Inflammatory macrophage treated with lipopolysaccharide for 1 hour (primary cell): ENCODE measurements at regions not wholly inside any gene's neighbourhood (a gene's known extent, or its start where the extent isn't known, plus 50 kb on each side); places are given as distances from the start of the nearest gene placed in this dataset.

ENCODE experiments used
- DNase-seq, 2 donors: peaks; one replicate each; pipeline ENCODE4 v3.0.0-alpha.2; 2020 to 2022

DNA sequence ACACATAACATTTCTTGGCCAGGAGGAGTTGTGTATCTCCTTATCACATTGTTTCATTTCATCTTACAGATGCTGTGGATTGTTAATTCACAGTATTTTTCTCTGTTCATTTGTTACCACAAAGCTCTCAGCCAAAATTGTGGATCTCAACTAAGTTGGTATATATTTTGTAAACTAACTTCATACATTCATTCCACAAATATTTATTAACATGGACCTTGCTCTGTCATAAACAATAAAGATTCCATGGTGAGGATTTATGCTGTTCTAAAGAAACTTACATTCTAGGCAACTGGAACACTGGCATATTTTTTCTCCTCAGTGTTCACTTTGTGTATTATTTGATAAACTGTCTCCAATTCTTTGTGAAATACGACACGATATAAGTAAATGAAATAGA is 268.8 kb downstream of the CNTN3 start:
- DNase-seq: no peak

DNA sequence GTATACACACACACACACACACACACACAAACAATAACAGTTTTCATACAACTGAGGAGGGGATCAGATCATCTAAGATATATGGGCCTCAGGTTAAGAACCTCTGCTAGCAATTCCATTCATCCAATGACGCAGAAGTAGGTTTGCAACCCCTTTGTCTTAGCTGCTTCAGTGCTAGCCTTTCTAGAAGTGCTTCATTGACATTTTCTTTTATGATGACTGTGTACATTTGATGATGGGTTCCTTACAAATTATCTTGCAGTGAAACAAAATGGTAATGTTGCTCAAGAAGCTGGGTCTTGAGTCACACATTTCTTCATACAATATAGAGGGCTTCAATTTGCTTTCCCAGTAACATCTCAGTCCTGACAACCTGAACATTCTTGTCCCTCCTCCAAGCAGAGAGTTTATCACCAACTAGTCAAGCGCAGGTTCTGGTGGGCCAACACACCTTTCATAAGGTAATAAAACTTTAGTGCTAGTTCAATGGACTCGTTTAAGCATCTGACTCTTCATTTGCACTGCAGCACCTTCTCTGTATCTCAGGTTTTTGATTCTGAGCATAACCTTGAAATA is 269.5 kb downstream of the CNTN3 start:
- no peak for DNase-seq

DNA sequence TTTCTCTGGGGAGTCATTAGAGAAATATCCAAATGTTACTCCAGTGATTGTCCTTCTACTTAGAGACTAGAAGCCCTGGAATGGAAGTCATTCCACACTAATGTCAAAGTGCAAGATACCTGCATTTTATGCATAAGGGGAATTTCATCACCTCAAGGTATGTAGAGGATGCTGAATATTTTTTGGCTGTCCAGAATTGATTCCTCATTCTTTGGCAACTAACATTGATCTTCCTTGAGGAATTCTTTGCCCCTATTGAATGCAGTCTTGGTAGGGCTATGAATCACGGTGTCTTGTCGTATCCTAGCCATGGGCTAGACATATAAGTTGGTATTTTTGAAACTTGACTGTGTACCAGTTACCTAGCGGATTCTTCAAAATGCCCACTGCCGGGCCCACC is 271.1 kb downstream of the CNTN3 start:
- DNase-seq: no peak

DNA sequence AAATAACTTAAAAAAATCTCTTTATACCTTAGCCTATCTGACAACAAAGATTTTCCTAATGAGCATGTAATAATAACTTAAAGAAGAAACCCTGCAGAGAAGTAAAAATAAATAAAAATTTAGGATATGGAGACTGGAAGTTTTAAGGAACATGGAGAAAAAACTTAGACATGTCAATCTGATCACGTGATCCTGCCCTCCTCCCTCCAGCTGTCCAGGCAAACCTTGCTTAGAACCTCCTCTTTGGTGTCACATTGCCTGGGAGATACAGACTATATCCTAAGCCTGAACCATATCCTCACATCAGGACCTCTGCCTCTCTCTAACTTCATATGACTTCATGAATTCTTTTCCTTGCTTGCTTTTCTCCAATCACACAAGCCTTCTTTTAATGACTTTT is 275.5 kb downstream of the CNTN3 start:
- DNase-seq: no peak

DNA sequence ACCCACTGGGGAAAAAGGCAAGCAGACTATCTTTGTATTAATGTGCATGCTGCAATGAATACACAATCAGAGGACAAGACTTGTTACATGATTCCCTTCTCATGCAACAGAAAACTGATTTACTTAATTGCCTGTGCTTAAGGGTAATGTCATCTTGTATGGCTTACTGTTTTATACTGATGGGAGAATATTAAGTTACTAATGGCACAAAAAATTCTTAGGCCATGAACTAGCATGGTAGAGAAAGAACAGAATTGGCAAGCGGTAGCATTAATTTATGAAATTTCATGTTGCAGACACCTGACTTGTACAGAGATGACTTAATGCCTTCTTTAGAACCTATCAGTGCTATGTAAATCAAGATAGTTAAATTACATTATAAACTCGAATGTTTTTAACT is 282.3 kb downstream of the CNTN3 start:
- DNase-seq: no peak

DNA sequence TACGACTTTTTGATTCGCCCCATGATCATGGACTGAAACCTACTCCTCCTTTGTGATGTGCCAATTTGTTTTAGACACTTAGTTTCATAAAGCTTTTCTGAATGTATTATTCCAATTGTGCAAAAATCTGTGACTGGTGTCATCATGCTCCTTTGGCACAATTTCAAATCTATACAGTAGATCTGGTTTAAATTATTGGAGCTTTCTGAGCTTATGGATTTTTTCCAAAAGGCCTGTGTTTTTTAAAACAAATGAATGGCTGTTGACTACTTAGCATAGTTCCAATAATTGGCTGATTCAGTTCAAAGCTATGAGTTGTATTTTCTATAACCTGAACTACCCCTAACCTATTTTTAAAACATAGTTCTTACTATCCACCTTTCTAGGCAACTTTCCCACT is 282.7 kb downstream of the CNTN3 start:
- DNase-seq: no peak

DNA sequence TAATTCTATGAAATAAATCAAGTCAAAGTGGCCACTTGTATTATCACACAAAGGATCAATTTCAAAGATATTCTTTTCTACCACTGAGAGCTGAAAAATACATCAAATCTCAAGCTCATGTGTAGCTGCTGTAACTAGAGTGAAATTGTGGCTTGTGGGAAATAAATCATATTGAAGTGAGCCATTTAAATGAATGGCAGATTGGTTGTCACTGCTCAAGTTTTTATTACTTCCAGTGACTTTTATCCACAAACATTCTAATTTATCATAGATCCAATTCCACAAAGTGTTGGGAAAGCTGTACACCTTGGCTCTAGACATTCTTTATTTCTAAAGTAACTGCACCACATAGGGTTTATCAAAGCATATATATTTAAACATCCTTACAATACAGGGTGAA is 285.4 kb downstream of the CNTN3 start:
- no peak for DNase-seq

DNA sequence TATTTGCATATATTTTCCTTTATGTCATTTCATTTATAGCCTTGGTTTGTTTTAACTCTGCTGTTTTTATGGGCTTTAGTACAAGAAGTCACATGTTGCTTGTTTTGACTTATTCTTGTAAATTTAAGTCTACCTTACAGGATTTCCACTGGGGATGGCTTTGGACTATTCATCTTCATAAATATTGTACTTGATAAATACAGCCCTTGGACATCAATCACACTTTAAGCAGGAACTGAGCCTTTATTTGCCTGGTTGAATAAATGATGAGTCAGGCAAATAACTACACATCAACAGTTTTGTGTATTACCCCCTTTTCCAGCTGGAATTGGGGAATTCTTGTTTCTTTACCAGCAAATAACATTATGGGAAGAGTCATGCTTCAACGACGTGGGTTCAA is 286.0 kb downstream of the CNTN3 start:
- DNase-seq: no peak

DNA sequence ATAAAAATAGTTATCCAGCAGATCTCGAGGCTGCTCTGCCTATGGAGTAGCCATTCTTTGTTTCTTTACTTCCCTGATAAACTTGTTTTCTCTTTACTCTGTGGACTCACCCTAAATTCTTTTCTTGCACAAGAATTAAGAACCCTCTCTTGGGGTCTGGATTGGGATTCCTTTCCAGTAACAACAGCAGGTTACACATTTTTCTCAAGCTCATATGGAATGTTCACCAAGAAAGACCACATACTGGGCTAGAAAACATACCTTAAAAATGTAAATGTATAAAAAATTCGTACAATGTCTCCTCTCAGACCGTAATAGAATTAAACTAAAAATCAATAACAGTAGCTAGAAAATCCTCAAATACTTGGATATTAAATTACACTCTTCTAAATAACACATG is 299.2 kb downstream of the CNTN3 start:
- no peak for DNase-seq

DNA sequence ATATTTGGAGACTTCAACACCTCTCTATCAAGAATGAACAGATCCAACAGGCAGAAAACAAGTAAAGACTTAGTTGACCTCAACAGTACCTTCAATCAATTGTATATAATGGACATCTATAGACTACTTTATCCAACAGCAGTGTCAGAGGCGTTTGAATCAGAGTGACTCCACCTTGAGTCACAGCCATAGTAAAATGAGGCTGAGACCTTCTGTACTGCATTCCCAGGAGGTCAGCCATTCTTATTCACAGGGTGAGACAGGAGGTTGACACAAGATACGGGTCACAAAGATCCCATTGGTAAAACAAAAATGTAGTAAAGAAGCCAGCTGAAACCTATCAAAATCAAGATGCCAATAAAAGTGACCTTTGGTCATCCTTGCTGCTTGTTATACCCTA is 299.8 kb downstream of the CNTN3 start:
- no peak for DNase-seq

DNA sequence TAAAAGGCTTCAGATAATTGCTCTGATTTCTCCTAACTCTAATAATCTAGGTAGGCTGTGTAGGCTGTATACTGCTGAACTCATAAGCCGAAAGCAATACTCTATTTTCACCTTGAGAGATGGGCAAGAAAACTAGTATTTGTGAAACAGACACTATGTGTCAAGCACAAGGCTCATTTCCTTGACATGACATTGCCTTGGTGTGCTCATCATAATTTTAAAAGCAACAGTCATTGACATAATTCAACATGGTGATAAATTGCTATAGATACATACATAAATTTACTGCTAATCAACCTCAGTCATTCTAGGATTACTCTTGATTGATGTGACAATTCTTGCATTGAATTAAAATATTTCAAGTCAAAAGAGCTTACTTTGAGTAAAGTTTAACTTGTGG is 304.7 kb downstream of the CNTN3 start:
- no peak for DNase-seq

DNA sequence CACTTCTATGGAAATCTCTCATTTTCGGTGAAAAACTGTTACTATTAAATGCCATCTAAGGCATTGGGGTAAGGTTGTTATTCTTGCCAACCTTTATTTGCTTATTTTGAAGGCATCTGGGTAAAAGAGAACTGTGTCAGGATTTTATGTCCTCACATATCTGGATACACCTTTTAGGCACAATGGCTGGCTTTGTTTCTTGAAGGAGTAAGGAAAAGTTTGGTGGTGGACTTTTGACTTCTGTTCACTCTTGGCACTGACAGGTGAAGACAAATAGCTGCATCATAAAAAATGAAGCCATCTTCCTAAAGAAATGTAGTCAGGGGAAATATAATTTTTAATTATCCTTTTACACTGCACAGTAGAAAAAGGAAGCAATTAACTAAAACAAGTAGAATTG is 310.0 kb downstream of the CNTN3 start:
- no peak for DNase-seq

DNA sequence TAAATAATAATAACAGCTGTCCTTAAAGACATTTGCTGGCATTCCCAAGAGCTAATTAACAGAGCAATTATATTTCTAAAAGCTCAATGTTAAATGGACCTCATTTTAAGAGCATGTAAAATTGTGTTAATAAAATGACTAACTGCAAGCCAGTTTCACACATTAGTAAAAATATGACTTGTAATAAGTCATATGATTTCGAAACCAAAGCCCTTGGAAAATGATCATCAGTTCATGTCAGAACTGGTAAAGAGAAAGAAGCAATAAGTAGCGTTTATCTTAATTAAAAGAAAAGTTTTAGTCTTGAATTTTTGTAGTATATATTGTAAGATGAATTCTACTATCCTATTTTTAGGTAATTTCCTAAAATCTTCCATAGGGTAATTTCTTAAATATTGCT is 310.7 kb downstream of the CNTN3 start:
- DNase-seq: no peak

DNA sequence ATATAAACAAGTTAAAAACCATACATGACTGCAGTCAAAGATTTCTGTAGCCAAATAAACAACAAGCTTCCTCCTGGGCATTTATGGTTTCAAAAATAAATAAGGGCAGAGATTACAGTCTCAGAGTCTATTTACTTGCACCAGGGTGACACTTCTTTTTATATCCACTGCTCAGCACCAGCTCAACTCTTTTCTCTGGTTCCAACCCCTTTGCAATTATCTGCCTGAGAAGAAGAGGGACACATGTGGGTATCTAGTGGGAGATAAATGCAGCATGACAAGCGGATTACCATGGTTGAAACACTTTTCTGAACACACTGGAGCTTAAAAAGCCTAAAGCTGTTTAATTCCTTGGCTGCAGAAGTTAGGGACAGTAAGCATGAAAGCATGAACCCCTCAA is 311.5 kb downstream of the CNTN3 start:
- no peak for DNase-seq

DNA sequence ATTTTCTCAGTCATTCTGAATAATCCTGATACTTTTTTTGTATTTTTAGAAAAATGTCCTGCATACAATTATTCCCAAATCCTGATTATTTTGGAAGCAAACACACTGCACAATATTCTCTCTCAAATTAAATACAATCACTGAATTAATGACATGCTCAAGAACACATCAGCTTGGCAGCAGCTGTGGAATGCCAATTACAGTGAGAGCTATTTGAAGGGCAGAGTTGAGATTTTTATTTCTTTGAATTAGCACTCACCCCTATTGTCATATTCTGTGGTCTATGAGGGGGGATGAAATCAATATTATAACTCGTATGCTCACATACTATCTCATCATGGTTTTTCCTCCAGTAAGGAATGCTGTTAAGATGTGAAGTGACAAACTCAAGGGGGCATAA is 312.2 kb downstream of the CNTN3 start:
- DNase-seq: no peak

DNA sequence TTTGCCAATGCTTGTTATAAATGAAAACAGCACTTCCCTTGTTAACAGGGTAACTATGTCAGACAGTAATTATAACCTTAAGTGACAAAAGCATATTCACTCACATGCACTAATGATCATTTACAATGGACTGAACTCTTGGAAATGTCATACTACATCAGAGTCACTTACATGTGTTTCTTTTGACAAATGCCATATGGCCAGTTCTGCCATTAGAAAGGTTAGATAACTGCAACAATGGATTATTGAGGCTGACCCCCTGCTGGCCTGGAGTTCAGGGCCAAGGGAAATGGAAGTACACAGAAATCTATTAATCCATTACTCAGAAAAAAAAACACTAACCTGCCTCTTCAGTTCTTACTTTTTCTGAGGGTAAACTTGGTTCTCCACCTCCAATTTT is 313.4 kb downstream of the CNTN3 start:
- DNase-seq: no peak

DNA sequence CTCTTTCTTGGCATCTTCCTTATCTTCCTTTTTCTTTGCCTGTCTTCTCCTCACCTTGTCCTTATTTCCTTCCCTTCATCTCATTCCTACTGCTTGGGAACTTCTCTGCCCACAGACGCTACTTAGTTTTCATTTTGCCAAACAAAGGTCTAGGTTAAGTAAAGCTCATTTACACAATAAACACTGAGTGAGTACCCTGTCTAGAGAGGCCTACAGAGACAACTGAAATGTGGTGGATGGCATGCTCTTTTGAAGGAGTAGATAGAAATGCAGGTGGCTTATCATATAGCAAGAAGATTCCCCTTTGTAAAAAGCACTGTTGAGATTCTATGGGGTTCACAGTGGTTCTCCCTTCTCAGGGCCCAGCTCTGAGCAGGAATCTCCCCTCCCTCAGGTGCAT is 319.0 kb downstream of the CNTN3 start:
- DNase-seq: no peak

DNA sequence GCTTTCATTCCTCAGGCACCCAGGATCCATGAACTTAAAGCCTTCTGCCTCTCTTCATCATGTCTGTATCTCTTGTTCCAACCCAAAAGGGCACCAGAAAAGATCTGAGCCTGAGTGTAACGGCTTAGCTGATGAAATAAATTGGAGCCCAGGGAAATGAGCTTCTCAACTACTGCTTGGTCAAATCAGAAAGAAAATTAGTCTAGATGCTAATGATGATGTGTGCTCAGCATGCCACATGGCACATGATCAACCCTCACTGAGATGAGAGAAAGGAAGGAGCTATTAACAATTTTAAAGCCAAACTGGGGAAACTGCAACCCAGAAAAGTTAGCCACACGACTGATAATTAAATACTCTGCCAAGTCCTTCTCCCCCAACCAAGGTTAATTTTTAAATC is 325.7 kb downstream of the CNTN3 start:
- DNase-seq: no peak

DNA sequence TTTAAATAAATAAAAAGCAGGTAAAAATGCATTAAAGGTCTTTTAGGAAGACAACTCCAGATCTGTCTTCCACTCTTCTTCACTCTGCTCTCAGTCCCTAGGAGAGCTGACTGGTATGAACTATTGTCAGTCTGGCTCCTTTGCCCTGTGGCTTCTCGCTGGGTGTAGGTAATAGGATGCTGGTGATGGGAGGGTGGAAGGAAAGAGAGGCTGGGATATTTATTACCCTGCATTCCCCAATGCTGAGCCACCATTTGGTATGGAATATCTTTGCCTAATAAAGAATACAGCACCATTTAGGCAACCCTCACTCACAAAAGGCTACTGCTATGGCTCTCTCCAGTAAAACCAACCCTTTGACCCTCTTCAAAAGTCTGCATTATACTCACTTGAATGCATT is 326.9 kb downstream of the CNTN3 start:
- no peak for DNase-seq

DNA sequence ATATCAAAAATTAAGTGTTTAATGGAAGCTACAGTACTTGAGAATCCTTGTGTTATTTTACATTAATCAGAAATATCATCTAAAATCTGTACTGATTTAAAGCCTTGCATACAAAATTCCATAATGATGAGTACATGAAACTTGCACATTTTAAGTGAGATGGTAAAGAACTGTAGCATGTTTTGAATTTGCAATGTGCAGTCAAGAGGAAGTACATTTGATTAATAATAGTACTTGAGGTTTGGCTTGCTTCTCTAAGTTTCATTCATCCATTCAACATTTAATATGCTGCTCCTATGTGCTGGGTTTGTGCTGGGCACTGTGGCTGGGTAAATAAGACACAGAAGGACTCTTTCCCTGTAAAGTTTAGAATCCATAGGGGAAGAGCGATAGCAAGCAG is 332.3 kb downstream of the CNTN3 start:
- no peak for DNase-seq

DNA sequence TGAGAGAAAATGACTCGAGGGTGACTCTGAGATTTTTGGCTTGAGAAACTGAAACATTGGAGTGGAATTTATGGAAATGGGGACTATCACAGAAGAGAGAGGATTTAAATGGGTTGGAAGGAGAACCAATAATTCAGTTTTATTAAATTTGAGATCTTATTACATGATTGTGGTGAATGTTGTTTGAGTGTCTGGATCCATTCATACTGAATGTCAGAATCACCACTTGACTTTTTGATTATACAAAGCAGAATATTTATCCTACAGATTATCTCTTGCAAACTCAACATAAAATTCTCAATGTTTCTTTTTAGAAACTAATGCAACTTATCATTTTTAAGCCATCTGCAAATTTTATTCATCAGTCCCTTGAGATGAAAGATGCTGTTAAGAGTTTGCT is 332.8 kb downstream of the CNTN3 start:
- DNase-seq: no peak

DNA sequence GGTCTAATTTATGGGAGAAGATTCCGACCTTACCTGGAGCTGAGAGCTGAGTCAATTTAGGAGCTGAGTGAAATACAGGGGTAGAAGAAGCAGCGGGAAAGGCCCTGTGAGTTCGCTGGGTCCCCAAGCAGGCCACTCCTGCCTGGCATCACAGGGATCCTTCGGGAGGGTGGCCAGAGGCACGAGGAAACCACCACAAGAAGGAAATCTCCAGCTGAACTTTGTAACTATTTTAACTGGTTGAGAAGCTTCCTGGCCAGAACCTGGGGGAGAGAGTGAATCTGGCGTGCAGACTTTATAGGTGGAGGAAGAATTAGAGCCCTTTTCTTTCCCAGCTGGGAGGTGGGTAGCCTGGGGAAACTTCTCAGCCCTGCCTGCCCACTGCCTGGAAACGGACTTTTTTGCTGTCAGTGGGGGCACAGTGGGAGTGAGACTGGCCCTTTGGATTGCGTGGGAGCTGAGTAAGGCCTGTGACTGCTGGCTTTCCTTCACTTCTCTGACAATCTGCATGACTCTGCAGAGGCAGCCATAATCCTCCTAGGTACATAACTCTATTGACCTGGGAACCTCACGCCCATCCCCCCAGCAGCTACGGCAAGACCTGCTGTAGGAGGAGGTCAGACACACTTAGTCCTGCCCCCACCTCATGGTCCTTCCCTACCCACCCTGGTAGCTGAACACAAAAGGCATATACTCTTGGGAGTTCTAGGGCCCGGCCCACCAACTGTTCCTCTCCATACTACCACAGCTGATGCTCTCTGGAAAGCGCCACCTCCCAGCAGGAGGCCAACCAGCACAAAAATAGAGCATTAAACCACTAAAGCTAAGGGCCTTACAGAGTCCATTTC is 340.7 kb downstream of the CNTN3 start:
- no peak for DNase-seq

DNA sequence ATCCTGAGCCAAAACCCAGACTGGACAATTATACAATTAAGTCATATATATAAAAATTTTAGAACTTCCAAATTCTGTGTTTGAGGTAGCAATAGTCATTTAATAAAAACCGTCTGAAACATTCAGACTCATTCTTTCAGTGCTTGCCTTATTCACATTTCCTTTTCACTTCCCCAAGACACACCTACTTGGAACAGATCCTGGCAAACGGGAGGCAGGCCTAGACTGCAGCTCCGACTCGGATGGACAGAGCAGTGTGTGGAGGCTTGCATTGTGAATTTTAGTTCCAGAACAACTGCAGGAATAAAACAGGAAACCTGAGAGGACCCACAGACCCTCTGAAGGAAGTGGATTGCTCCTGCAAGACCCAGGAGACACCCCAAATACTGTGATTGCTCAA is 341.4 kb downstream of the CNTN3 start:
- no peak for DNase-seq

DNA sequence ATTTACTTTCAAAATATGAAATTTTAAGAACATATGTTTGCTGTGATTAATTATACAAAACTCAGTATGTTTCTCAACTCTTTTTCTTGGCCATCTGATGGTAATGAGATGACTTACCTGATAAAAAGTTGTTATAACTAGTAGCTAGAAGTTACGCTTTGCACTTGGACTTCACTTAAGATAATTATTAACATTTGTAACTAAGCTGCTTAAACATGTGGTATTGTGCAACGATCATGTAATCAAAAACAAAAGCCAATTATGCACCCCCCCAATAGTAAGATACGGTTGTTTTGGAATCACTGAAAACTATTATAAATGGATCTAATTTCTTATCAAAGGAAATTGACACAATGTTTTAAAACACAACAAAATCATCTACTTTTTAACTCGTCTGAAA is 342.9 kb downstream of the CNTN3 start:
- no peak for DNase-seq

DNA sequence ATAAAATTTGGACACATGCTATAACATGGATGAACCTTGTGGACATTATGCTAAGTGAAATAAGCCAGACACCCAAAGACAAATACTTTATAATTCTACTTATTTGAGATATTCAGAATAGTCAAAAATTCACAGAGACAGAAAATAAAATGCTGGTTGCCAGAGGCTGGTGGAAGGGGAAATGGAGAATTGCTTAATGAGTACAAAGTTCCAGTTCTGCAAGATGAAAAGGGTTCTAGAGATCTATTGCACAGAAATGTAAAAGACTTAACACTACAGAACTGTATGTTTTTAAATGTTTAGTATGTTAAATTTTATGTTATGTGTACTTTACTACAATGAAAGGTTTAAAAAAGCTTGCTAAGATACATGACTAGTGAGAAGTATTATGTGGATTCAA is 344.8 kb downstream of the CNTN3 start:
- DNase-seq: no peak
